ENCODE measurements at regions not wholly inside any gene's neighbourhood (a gene's known extent, or its start where the extent isn't known, plus 50 kb on each side); places are given as distances from the start of the nearest gene placed in this dataset.
"Not testable (repeated sequence)": the region's sequence is repeated elsewhere in the genome, so short reads cannot be mapped to it uniquely, and the experiment has no call there.

DNA sequence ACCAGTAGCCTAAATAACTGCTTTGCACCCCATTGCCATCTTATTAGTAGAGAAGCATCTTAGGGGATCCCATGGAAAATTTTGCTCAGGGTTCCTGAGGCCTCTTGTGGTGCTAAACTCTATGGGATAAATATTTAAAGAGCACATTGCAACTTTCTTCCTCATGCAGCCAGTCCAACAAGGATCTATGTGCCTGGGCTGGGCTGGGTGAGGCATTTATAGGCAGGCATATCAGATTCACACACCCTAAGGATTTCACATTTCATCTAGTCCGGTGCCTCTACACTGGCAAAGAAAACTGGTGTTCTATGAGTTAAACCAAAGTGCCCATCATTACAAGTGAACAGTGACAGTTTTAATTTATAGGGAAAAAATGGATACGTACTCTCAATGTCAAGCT is 512.3 kb downstream of the EDEM1 start:
- no peak overlapping the region for H3K9ac ChIP-seq (ENCODE audit: low read depth, low read length)
- no peaks in the 10 kb centered on the region for H3K36me3 ChIP-seq (ENCODE audit: insufficient read depth, low read length)
- H3K9me3 ChIP-seq (ENCODE audit: control insufficient read depth, insufficient read depth, low read length) = no peaks in the 10 kb centered on the region
- H3K4me1 ChIP-seq (ENCODE audit: insufficient read depth, low read length) = no peaks in the 10 kb centered on the region

DNA sequence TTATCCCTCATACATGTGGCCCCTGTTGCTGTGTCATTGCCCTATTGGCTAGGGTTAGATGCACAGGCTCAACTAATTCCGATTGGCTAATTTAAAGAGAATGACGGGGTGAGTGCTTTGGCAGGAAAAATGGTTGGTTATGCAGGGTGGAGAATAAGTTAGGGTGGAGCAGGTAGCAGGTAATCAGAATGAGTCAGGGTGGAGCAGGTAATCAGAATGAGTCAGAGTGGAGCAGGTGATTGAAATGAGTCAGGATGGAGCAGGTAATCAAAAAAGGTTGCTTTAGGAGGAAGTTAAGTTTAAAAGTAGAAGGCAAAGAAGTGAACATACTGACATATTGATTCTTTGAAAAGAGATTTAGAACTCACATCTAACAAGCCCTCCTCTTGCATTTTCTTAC is 513.5 kb downstream of the EDEM1 start:
- H3K9me3 ChIP-seq (ENCODE audit: control insufficient read depth, insufficient read depth, low read length); H3K9ac ChIP-seq (ENCODE audit: low read depth, low read length); H3K36me3 ChIP-seq (ENCODE audit: insufficient read depth, low read length); H3K4me1 ChIP-seq (ENCODE audit: insufficient read depth, low read length): not testable (repeated sequence)

DNA sequence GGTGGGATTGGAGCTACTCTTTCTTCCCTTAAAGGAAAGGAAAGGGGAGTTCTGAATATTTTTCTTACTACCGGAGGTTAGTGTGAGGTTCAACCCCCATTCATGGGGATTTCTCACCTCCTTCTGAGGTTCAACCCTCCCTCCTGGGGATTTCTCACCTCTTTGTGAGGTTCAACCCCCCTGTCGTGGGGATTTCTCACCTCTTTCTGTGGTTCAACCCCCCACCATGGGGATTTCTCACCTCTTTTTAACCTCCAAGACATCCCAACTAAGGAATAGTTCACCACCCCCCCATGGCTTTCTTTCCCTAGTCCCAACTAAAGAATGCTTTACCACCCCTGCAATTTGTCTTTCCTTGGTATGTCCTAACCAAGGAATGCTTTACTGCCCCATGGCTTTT is 520.3 kb downstream of the EDEM1 start:
- no peaks in the 10 kb centered on the region for H3K4me1 ChIP-seq (ENCODE audit: insufficient read depth, low read length)
- H3K9ac ChIP-seq (ENCODE audit: low read depth, low read length) = no peak overlapping the region
- no peaks in the 10 kb centered on the region; the same call in none of the 2 replicates for H3K9me3 ChIP-seq (ENCODE audit: control insufficient read depth, insufficient read depth, low read length)
- H3K36me3 ChIP-seq (ENCODE audit: insufficient read depth, low read length) = no peaks in the 10 kb centered on the region

DNA sequence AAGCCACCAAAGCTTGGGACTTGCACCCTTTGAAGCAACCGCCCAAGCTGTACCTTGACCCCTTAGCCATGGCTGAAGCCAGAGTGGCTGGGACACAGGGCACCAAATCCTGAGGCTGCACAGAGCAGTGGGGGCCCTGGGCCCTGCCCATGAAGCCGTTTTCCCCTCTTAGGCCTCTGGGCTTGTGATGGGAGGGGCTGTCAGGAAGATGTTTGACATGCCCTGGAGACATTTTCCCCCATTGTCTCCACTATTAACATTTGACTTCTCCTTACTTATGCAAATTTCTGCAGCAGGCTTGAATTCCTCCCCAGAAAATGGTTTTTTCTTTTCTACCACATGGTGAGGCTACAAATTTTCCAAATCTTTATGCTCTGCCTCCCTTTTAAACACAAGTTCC is 522.2 kb downstream of the EDEM1 start:
- Histone ChIP-seq H3K9ac (ENCODE audit: low read depth, low read length) (no peak overlapping the region), H3K4me1 (ENCODE audit: insufficient read depth, low read length) (no peaks in the 10 kb centered on the region), H3K36me3 (ENCODE audit: insufficient read depth, low read length) (no peaks in the 10 kb centered on the region), H3K9me3 (ENCODE audit: control insufficient read depth, insufficient read depth, low read length) (no peaks in the 10 kb centered on the region; the same call in none of the 2 replicates)

DNA sequence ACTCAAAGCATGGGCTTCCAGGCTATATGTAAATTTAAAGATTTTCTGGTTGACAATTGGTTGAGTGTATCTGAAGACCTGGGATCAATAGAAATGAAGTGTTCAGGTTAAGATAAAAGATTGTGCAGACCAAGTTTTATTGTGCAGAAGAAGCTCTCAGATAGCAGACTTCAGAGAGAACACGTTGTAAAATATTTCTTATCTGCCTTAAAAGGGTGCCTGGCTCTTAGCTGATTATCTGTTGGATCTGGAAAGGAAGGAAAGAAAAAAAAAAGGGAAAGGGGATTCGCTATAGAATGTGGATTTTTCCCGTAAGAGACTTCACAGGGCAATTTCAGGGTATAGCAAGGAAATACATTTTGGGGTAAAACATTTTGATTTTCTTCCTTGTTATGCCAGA is 523.2 kb downstream of the EDEM1 start:
- no peaks in the 10 kb centered on the region for H3K36me3 ChIP-seq (ENCODE audit: insufficient read depth, low read length)
- no peaks in the 10 kb centered on the region; the same call in none of the 2 replicates for H3K9me3 ChIP-seq (ENCODE audit: control insufficient read depth, insufficient read depth, low read length)
- no peak overlapping the region for H3K9ac ChIP-seq (ENCODE audit: low read depth, low read length)
- H3K4me1 ChIP-seq (ENCODE audit: insufficient read depth, low read length) = no peaks in the 10 kb centered on the region

DNA sequence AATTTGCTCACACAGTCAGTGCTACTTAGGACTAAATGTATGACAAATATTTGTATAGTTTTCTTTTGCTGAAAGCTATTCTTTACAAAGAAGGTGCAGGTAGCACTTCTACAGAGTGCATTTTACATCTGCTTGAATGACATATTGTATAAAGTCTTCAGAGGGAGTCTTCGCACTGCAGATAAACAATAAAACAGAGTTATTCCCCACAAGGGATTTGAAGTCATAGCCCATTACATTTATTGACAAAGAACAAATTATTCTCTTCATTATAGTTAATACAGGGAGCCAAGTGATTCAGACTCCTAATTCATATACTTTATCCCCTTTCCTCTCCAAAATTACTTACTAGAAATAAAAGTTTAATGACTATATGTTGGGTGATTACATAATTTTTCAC is 529.7 kb downstream of the EDEM1 start:
- Histone ChIP-seq H3K36me3 (ENCODE audit: insufficient read depth, low read length) (no peaks in the 10 kb centered on the region), H3K9me3 (ENCODE audit: control insufficient read depth, insufficient read depth, low read length) (no peaks in the 10 kb centered on the region; the same call in 1 of the 2 replicates), H3K9ac (ENCODE audit: low read depth, low read length) (no peak overlapping the region)

DNA sequence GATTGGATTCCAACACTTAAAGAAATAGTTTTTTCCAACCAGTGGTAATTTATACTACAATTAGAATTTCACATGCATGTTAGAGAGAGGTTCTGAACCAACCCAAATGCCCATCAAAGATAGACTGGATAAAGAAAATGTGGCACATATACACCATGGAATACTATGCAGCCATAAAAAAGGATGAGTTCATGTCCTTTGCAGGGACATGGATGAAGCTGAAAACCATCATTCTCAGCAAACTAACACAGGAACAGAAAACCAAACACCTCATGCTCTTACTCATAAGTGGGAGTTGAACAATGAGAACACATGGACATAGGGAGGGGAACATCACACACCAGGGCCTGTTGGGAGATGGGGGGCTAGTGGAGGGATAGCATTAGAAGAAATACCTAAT is 532.2 kb downstream of the EDEM1 start:
- H3K36me3 ChIP-seq (ENCODE audit: insufficient read depth, low read length); H3K9ac ChIP-seq (ENCODE audit: low read depth, low read length); H3K9me3 ChIP-seq (ENCODE audit: control insufficient read depth, insufficient read depth, low read length); H3K4me1 ChIP-seq (ENCODE audit: insufficient read depth, low read length): not testable (repeated sequence)

More for the DNA sequence above, 529.7 kb downstream of the EDEM1 start:
- H3K4me1 ChIP-seq (ENCODE audit: insufficient read depth, low read length) = no peaks in the 10 kb centered on the region

DNA sequence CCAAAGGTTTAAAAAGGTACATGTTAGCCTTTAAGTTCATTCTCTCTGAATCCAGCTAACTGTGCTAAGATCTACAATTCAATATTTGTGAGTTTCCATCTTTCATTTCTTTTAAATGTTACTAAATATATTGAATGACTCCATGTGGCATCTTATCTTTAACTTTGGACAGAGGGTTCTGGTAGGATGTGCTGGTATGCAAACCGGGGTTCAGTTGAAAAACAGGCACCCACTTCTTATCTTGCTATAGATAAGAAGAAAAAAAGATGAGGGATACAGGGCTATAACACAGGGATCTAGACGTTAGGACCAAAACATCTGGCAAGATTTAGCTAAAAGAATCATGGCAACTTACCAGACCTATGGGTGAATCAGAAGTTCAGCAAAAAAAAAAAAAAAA is 538.3 kb downstream of the EDEM1 start:
- H3K4me1 ChIP-seq (ENCODE audit: insufficient read depth, low read length) = no peaks in the 10 kb centered on the region
- no peaks in the 10 kb centered on the region for H3K36me3 ChIP-seq (ENCODE audit: insufficient read depth, low read length)
- no peaks in the 10 kb centered on the region for H3K9me3 ChIP-seq (ENCODE audit: control insufficient read depth, insufficient read depth, low read length)
- no peak overlapping the region for H3K9ac ChIP-seq (ENCODE audit: low read depth, low read length)

DNA sequence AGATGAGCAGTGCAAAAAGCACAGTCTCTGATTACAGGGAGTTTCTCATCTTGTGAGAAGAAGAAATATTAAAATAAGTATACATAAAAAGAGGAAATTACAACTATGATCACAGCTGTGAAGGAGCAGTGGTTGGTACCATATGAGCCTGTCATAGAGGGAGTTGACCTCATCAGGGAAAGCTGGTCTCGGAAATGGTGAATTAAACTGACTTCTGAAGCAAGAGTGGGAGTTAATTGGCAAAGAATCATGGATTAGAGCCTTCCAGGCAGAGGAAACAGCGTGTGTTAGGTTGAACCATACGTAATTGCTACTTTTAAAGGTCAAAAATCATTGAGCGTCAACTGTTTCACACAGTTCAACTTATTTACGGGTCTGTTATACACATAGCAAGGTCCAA is 539.1 kb downstream of the EDEM1 start:
- Histone ChIP-seq H3K9me3 (ENCODE audit: control insufficient read depth, insufficient read depth, low read length) (no peaks in the 10 kb centered on the region), H3K9ac (ENCODE audit: low read depth, low read length) (no peak overlapping the region), H3K4me1 (ENCODE audit: insufficient read depth, low read length) (no peaks in the 10 kb centered on the region)

DNA sequence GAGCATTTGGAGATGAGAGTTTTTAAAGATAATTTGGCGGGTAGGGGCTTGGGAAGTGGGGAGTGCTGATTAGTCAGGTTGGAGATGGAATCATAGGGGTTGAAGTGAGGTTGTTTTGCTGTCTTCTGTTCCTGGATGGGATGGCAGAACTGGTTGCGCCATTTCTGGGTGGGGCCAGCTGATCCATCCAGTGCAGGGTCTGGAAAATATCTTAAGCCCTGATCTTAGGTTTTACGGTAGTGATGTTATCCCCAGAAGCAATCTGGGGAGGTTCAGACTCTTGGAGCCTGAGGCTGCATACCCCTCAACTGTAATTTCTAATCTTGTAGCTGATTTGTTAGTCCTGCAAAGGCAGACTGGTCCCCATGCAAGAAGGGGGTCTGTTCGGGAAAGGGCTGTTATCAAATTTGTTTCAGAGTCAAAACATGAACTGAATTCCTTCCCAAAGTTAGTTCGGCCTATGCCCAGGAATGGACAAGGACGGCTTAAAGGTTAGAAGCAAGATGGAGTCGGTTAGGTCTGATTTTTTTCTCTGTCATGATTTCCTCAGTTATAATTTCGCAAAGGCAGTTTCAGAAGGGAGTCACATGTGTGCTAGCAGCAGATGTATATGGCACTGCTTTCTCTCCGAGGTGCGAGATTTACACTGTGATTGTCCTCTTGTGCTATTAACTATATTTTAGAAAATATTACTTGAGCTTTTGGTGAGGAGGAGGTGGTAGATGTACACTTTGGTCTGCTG is 540.4 kb downstream of the EDEM1 start:
- no peaks in the 10 kb centered on the region for H3K9me3 ChIP-seq (ENCODE audit: control insufficient read depth, insufficient read depth, low read length)
- H3K36me3 ChIP-seq (ENCODE audit: insufficient read depth, low read length) = no peaks in the 10 kb centered on the region
- no peaks in the 10 kb centered on the region for H3K4me1 ChIP-seq (ENCODE audit: insufficient read depth, low read length)
- H3K9ac ChIP-seq (ENCODE audit: low read depth, low read length) = no peak overlapping the region

More for the DNA sequence above, 539.1 kb downstream of the EDEM1 start:
- H3K36me3 ChIP-seq (ENCODE audit: insufficient read depth, low read length) = no peaks in the 10 kb centered on the region

DNA sequence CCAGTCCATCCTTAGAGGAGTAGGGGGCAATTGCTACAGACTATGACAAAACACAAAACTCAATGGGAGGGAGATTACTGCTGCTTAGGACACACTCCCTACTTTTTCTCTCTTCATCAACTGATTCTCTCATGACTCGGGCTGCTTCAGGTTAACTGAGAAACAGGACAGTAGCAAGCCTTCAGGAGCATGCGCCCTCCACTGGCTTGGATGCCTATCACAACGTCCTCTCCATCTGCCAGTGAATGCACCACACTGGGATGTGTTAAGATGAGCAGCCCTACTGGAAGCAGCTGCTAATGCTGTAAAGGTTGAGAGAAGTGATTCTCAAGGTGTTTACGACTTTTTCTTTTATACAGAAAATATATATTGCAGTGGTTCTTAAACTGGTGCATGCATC is 542.3 kb downstream of the EDEM1 start:
- Histone ChIP-seq H3K4me1 (ENCODE audit: insufficient read depth, low read length) (no peaks in the 10 kb centered on the region), H3K9me3 (ENCODE audit: control insufficient read depth, insufficient read depth, low read length) (no peaks in the 10 kb centered on the region), H3K36me3 (ENCODE audit: insufficient read depth, low read length) (no peaks in the 10 kb centered on the region), H3K9ac (ENCODE audit: low read depth, low read length) (no peak overlapping the region)

DNA sequence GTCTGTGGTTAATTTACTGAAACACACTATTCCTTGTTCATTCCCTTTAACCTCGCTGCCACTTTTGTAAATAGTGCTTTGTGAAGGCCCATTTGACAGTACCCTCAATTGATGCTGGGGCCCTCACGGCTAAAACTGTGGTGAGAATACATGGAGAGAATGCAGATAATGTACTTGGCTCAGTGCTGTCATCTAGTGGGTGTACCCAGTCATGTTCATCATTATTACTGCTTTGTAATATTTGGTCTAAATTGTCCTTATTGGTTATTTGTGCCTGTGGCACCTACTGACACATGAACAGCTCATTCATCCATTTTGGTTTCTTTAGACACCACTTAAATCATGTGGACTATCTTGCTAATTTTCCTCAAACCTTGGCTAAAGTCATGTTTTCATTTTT is 543.6 kb downstream of the EDEM1 start:
- Histone ChIP-seq H3K36me3 (ENCODE audit: insufficient read depth, low read length) (no peaks in the 10 kb centered on the region), H3K4me1 (ENCODE audit: insufficient read depth, low read length) (no peaks in the 10 kb centered on the region)

DNA sequence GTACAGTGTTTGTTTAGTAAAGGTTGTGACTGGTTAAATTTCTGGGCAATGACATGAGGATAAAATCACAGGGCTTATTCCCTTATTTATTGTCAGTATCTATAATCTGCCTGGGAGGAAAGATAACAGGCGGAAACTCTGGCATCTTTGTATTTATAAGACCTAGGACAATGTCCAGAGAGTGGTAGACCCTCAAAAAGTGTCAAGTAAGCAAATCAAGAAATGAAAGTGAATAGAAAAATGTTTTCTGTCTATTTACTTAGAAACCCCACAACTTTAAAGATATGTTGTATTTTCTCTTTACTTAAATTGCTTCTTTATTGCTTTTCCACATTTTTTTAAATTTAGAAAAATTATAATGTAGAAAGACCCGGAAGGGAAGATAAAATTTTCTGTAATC is 544.6 kb downstream of the EDEM1 start:
- no peaks in the 10 kb centered on the region for H3K36me3 ChIP-seq (ENCODE audit: insufficient read depth, low read length)
- H3K9me3 ChIP-seq (ENCODE audit: control insufficient read depth, insufficient read depth, low read length) = no peaks in the 10 kb centered on the region
- no peaks in the 10 kb centered on the region for H3K4me1 ChIP-seq (ENCODE audit: insufficient read depth, low read length)
- H3K9ac ChIP-seq (ENCODE audit: low read depth, low read length) = no peak overlapping the region

More for the DNA sequence above, 543.6 kb downstream of the EDEM1 start:
- H3K9ac ChIP-seq (ENCODE audit: low read depth, low read length) = no peak overlapping the region
- no peaks in the 10 kb centered on the region for H3K9me3 ChIP-seq (ENCODE audit: control insufficient read depth, insufficient read depth, low read length)

DNA sequence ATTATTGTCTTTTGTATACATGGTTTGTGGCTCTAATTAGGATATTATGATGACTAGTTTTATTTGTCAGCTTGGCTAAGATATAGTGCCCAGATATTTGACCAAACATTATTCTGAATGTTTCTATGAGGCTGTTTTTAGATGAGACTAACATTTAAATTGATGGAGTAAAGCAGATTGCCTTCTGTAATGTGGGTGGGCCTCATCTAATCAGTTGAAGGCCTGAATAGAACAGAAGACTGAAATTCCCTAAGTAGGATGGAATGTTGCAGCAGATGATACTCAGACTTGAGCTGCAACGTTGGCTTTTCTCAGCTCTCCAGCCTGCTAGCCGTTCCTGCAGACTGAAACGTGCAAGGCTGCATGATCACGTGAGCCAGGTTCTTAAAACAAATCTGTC is 546.5 kb downstream of the EDEM1 start:
- no peaks in the 10 kb centered on the region for H3K4me1 ChIP-seq (ENCODE audit: insufficient read depth, low read length)
- no peaks in the 10 kb centered on the region for H3K9me3 ChIP-seq (ENCODE audit: control insufficient read depth, insufficient read depth, low read length)
- no peak overlapping the region for H3K9ac ChIP-seq (ENCODE audit: low read depth, low read length)
- H3K36me3 ChIP-seq (ENCODE audit: insufficient read depth, low read length) = no peaks in the 10 kb centered on the region

DNA sequence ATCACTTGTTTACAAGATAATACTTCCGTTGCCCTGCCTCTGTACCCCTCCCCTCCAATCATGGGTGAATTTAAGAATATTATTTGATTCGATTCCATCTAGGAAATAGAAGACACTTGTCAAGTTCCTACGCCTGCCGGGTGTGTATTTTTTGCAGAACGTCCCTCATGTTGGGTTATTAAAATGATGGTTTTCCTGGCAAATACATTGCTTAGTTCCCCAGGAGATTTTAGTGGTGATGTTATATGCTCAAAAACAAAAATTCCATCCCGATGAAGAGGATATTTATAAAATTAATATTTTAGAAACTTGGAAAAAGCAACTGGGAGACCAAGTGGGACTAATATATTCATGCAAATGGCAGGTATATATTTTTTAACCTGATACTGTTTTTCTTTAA is 548.4 kb downstream of the EDEM1 start:
- H3K36me3 ChIP-seq (ENCODE audit: insufficient read depth, low read length) = no peaks in the 10 kb centered on the region
- no peak overlapping the region for H3K9ac ChIP-seq (ENCODE audit: low read depth, low read length)
- H3K4me1 ChIP-seq (ENCODE audit: insufficient read depth, low read length) = no peaks in the 10 kb centered on the region
- no peaks in the 10 kb centered on the region for H3K9me3 ChIP-seq (ENCODE audit: control insufficient read depth, insufficient read depth, low read length)
